ENCODE measurements at regions not wholly inside any gene's neighbourhood (a gene's known extent, or its start where the extent isn't known, plus 50 kb on each side); places are given as distances from the start of the nearest gene placed in this dataset.

DNA sequence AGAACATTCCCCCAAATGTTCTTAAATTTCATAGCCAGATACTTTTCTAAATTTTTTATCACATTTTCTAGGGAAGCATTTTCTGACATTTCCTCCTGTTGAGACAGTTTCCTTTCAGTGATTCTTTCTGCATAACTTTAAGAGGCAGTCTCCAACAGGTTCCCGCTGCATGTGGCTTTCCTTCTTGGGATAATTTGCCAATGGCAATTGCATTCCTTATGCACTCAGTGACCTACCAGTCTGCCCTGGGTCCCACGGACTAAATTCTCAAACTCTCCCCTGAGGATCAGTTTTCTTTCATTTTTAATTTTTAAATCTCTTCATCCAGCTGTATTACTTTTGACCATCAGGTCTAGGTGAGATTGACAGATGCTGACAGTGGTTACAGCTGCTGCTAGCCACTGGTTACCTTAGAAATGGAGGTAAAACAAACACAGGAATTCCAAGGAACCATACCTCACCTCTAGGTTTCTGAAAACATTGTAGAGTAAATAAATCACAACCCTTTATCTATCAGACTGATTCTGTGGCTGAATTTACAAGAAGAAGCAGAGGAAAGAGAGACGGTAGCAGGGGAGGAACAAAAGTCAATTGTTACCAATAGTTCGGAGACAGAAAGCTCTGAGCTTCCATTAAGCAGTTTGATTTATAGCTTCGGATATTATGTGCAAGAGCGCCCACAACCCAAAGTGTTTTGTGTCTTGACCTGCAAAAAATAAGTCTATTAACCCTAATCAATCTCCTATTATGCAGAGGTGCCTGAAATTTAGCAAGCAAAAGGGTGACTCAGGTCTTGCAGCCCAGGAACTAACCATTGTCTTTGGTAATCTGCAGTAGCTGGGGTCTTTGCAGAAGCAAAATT is 216.0 kb downstream of the PMP22 start:
- DNase-seq (ENCODE audit: extremely low read depth, low read depth, low spot score), result no peak

DNA sequence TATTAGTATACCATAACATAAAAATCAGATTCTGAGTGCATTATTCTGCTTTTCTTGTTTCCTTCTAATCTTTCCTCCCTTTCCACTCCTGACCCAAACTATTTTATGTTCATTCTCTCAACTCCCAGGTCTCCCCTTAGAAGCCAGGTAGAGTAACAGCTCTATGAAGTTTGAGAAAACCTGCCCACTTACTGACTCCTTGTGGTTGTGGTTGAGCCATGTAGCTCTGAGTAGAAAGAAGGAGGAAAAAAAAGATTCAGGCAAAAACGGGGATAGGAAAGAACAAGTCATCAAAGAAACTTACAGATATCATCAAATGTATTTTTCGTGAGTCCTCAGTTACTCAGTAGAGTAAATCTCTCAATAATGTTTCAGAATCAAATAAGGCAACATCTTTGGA is 216.7 kb downstream of the PMP22 start:
- no peak for DNase-seq (ENCODE audit: extremely low read depth, low read depth, low spot score)

DNA sequence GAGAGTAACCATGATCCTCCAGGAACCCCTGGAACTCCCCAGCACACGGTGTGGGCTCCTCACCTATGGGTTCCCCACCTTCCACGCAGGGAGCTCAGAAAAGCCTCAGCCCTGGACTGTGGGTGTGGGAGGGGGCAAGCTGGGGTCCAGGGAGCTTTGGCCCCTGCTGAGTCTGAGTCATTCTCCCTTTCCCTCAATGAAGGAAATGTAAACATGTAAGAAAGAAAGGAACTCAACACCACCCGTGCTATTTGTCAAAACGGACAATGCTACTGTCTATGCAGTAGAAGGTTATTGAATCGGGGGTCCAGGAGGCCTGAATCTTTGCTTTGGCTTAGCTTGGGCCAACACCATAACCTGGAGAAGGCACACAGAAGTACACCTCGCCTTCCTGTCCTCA is 222.8 kb downstream of the PMP22 start:
- DNase-seq (ENCODE audit: extremely low read depth, low read depth, low spot score), result no peak

DNA sequence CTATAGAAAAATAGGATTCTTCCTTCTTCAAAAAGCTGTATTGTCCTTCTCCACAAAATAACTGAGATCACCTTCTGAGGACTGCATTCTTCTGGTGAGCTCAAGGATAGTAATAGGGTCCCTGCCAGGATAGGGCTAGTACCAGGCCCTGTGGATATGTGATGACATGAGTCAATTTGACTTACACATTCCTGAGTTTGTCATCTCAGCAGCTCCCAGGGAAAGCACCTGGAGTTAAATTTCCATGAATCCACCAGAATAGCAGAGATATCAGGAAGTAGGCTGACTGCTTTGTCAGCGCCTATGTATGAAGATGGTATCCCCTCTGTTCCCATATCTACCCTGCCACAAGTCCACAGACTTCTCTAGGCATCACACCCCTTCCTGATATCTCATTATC is 225.8 kb downstream of the PMP22 start:
- DNase-seq (ENCODE audit: extremely low read depth, low read depth, low spot score), result no peak

DNA sequence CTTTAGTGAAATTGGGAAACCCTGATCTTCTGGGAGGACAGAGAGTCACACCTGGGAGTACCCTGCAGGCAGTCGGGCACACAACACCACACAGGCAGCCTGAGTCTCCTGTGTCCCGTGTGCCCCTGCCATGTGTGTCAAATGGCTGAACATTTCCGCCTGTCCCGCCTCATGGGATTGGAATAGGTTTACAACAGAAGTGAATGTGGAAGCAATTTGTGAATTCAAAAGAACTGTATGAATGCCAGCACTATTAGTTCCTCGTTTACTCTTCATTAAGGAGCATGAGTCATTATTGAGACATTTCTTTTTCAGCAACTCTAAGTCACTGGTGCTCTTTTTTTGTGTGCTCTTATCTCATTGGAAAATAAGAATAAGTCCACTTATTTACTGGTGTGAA is 226.5 kb downstream of the PMP22 start:
- no peak for DNase-seq (ENCODE audit: extremely low read depth, low read depth, low spot score)

DNA sequence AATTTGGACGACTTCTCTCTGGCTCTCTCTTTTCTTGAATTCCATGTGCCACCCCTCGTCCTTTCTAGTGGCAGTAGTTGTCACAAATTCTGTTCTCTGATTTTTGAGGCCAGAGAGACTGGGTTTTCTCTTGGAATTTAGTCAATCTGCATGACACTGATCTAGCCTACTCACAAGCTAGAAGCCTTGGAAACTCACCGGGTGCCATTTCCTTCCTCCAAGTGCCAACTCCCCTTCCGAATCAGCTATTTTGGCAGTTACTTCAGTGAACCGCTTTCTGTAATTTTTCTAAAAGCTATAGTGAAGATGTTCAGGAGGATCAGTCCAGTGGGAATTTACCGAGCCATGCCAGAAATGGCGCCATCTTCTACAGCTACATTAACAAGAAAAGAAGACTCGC is 228.9 kb downstream of the PMP22 start:
- no peak for DNase-seq (ENCODE audit: extremely low read depth, low read depth, low spot score)

DNA sequence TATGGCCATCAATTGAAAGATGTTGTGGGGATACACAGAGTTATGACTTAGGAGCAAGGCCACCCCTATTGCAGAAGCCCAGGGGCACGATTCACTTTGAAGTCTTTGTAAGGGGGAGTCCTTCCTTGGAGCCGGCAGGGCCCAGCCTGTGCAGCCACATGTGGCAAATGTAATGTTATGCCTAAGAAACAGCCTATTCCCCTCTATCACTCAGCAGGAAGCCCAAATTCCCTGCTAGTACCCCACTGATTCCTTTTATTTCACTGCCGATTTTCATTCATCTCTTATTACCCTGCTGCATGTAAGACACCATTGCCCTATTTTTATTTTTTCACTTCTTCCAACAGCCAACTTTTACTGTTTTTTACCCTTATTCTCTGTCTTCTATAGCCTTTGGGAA is 233.2 kb downstream of the PMP22 start:
- no peak for DNase-seq (ENCODE audit: extremely low read depth, low read depth, low spot score)

DNA sequence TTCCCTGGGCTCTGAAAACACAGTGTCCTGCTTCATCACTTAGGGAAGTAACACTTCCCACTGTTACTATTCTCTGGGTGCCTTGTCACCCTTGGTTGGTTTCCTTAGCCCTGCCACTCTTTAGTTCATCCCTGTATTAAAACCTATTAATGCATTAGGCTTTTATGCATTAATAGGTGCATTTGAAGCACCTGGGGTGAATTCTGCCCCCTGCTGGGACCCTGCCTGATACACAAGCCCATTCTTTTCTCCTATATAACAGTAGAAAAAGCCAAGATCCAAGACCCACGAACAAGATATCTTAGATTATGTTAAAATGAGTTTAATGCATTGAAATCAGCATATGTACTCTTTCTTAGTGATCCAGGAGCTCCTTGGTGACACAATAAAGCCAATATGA is 235.7 kb downstream of the PMP22 start:
- no peak for DNase-seq (ENCODE audit: extremely low read depth, low read depth, low spot score)

DNA sequence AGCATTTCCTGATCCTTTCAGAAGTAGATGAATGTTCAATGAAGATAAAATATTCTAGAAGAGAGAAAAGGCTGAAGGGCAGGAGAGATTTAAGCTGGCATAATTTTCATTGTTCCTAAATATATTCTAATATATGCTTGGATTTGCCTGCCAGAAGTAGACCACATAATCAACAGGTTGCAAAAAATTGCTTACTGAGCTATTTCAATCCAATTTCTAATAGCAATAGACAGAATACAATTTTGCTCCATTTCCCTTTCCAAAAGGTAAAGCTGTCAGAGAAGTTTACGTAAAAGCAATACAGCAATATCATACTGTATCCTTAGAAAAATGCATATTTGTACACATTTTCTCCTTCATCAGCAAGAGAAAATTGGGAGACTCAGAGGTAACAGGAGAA is 237.3 kb downstream of the PMP22 start:
- DNase-seq (ENCODE audit: extremely low read depth, low read depth, low spot score), result no peak

DNA sequence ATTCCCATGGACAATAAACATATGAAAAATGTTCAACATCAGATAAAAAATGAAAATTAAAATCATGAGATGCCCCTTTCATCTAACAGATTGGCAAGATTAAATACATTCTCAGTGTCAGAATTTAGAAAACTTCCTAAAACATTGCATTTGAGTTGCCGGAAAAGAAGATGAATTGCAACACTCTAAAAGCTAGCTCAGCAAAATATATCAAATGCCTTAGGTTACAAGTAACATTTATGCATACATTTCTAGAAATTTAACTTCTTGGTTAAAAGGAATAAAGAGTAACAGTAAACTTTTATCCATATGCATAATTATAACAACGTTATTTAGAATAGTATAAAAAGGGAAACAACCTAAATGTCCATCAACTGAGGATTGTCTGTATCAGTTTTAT is 239.0 kb downstream of the PMP22 start:
- DNase-seq (ENCODE audit: extremely low read depth, low read depth, low spot score), result no peak

DNA sequence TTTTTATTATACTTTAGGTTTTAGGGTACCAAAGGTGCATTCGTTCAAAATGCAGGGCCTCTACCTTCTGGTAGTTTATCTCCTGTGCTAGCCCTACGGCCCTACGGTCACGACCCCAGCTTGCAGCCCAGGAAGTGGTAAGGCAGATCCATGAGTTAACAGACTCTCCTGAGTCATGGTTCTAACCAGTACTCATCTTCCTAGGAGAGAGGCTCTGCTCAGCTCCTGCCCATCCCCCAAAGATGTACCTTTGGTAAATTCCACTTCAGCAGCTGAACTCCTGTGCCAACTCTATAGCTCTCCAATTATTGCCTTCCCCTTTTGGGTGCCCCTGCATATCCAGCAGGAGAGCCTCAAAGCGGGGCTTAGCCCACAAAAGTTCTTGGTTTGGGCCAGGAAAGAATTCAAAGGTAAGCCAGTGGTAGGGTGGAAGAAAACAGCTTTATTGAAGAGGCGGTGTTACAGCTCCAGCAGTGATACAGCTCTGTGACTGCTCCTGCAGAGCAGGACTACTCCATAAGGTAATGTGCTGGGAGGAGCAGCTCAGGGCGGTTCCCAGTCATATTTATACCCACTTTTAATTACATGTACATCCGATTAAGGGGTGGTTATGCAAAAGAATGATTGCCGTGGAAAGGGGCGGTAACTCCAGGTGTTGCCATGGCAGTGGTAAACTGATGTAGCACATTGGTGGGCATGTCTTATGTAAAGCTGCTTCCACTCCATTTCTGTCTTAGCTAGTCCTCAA is 241.4 kb downstream of the PMP22 start:
- DNase-seq (ENCODE audit: extremely low read depth, low read depth, low spot score), result no peak

DNA sequence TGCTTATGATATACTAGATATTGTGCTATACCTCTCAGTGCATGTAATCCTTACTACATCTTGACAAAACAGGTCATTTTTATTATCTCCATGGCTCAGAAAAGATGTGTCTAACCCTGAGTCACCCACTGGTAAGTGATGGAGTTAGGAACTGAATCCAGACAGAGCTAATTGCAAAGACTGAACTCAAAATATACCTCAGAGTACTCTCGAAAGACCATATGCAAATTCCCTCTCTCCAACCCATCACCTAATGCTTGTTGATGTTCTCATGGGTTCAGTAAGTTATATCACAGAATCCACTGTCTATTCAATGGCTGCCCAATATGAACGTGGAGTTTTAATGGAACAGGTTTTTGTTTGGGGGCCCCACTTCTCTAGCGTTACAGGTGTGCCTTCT is 246.0 kb downstream of the PMP22 start:
- no peak for DNase-seq (ENCODE audit: extremely low read depth, low read depth, low spot score)

DNA sequence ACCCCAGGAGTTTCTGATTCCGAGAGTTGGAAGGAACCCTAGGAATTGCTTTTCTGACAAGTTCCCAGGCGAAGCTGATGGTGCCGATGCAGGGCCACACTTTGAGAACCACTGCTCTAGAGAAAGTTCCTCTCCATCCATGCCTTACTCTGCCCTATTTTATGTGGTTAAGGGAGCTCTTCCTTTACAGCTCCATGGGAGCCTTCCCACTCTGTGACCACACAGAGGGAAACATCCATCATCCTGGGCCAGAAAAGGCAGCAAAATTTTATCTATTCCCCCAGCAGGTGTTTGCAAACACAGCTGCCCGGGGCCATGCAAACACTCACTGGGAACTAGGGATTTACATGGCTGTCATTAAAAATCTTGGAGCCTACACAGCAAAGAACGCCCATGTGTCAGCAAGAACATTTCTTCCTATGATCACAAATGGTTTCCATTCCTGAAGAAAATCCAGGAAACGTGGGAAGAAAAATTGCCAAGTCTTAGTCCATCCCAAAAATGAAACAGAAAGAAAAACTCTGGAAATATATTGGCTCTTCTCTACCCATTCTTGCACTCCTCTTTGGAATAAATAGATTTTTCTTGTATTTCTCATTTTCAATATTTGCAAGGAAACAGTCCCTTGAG is 252.7 kb downstream of the PMP22 start:
- no peak for DNase-seq (ENCODE audit: extremely low read depth, low read depth, low spot score)

DNA sequence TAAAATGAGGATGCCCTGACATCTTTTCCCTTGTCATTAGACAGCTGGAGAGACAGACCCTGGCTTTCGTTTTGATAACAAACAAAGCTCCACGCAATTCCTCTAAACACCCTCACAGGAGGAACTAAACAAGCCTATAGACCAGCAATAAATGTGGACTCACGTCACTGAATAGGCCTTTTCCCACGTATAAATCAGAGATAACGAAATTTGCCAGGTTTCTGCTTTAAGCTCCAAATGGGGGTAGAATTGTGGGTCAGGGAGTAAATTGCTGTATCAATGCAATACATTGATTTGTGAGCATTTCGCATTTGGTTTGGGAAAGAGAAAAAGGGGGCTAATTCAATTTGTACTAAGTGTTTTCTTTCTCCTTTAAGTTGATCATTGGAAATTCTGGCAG is 256.0 kb downstream of the PMP22 start:
- no peak for DNase-seq (ENCODE audit: extremely low read depth, low read depth, low spot score)

DNA sequence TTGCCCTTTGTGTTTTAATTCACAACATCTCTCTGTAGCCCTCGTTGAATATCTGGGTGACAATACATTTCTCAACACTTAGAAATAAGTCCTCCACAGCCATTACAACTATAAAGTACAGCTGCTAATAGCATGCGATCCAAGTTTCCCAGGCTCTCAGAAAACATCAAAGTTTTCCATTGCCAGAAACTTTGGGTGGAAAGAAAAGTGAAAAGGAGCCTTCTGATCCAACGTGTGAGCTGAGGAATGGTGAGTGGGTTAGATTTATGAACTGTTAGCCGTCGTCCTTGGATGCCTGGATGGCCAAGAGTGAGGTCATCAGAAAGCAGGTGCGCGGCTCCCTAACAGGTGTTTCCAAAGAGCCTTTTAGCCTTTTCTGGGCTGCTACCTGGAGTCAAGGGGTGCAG is 258.0 kb downstream of the PMP22 start:
- DNase-seq (ENCODE audit: extremely low read depth, low read depth, low spot score), result no peak

DNA sequence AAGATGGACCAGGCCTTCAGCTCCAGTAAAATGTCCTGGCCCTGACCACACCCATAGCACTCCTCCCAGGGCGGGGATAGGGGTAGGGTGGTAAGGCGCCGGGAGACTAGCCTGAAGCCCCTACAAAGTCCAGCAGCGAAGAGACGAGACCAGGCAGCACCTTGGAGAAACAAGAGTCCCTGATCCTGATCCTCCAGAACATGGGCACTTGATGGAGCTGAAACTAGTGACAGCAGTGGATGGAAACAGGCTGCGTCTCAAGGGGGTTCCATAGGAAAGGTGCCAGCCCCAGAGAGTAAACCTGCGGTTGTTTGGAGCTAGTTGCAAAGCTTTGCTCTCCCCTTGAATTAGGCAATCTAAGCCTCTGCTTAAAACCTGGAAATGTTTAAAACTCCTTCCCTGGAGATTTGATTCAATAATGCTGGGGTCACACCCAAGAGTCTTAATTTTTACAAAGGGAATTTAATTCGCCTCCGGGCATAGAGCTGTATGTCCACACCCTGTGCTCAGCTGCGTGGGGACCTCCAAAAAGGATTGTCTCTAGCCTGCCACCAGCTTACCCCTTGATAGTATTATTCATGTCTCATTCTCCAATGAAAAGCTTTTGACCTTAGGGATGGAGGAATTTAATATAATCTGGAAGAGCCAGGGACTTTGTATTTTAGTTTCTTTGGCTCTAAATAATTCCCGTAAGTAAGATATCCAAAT is 258.6 kb downstream of the PMP22 start:
- DNase-seq (ENCODE audit: extremely low read depth, low read depth, low spot score), result no peak

DNA sequence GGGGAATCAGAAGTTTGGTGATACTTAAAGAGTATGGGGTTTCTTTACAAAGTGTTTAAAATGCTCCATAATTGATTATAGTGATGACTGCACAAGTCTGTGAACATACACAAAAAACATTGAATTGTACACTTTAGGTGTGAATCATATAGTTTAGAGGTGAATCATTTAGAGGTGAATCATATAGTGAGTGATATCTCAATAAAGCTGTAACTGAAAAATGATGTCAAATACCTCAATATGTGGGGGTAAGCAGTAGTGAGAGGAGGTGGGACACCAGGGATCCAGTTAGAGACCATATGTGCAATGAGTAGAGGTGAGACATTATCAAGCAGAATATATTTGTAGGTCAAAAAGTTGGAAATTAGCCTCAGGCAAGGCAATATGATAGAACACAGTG is 264.5 kb downstream of the PMP22 start:
- no peak for DNase-seq (ENCODE audit: extremely low read depth, low read depth, low spot score)

DNA sequence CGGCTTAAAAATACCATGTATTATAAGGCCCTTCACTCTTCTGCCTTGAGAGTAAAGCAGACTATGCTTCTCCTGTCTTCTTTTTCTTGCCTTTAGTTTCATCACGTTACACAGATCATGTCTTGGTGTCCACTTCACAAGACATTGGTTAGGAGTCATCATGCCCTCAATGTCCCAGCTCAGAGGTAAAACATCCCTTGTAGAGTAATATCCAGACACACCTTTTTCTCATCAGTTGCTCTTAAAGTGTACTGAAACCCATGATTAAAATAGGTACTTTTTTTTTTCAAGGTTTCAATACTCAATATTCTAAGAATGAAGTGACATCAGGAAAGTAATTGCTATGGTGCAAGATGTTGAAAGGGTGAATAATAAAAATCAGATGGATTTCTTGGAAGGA is 267.8 kb downstream of the PMP22 start:
- no peak for DNase-seq (ENCODE audit: extremely low read depth, low read depth, low spot score)

DNA sequence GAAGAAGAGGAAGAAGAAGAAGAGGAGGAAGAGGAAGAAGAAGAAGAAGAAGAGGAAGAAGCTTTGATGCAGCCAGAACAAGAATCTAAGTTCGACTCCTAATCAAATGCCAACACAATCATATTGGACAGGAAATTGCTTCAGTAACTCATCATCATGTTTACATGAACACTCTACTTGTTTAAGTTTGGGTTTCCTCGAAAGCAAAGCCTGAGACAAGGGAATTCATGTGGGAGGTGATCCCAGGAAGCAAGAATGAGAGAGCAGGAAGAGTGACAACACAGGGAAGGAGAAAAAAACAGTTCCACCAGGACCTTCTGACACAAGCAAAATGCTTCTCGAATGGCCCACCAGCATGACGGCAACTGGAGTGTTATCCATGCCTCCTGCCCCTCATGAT is 279.0 kb downstream of the PMP22 start:
- DNase-seq (ENCODE audit: extremely low read depth, low read depth, low spot score), result no peak

DNA sequence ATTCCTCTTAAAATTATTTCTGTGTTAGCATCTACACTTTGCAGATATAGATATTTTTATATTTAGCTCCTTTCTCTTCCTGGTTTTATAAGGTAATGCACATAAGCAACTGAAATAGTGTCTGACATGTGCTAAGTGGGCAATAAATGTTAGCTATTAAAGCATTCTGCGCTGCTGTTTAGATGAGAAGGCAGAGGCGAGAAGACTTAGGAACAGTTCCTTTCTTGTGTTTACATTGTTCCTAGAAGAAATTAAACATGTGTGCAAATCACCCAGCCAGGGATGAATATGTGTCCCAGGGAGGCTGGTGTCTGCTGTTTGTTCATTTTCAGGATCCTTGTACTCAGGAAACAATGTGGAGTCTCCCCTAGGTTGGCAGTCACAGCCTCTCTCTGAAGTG is 292.3 kb downstream of the PMP22 start:
- no peak for DNase-seq (ENCODE audit: extremely low read depth, low read depth, low spot score)

DNA sequence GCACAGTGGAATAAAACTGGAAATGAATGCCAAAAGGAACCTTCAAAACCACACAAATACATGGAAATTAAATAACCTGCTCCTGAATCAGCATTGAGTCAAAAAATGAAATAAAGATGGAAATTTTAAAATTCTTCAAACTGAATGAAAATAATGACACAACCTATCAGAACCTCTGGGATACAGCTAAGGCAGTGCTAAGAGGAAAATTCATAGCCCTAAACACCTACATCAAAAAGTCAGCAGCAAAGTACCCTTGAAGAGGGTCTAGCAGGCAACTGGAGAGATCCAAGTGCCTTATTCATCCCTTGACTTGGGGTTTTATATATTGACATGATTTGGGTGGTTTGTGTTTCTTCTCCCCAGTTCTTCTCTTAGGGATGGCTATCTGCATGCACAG is 294.1 kb downstream of the PMP22 start:
- DNase-seq (ENCODE audit: extremely low read depth, low read depth, low spot score), result no peak
